ENCODE measurements at regions not wholly inside any gene's neighbourhood (a gene's known extent, or its start where the extent isn't known, plus 50 kb on each side); places are given as distances from the start of the nearest gene placed in this dataset.

DNA sequence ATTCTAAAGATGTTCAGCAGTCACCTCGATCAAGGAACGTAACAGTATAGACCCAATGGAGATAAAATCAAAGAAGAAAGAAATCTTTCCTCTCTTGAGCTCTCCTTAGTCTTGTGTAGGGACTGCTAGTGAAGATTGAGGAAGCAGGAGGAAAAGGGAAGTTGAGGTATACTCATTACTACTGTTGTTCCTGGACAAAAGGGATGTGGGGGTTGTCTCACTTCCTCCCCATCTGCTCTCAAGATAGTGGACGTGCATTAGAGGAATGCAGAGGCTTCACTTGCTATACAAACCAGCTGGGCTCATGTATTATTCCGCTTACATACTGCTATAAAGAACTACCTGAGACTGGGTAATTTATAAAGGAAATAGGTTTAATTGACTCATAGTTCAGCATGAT is 208.9 kb upstream of the ARHGEF9 start:
- DNase-seq, result no peak

DNA sequence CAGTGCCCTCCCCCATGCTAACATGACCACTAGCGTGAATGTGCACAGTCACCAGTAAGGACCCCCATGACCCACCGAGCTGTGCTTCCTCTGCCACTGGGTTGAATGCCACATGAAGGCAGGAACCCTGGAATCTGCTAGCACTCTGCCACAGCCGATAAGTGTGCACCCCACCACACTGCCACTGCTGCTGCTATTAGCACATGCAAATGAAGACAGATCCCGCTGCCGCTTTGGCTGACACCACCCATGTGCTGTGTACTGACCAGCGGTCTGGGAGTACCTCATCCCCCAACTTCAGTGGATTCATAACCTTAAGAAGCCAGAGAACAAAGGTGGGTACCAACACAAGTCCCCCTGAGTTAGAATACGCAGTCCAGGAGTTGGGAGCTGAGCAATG is 200.9 kb upstream of the ARHGEF9 start:
- DNase-seq, result no peak

DNA sequence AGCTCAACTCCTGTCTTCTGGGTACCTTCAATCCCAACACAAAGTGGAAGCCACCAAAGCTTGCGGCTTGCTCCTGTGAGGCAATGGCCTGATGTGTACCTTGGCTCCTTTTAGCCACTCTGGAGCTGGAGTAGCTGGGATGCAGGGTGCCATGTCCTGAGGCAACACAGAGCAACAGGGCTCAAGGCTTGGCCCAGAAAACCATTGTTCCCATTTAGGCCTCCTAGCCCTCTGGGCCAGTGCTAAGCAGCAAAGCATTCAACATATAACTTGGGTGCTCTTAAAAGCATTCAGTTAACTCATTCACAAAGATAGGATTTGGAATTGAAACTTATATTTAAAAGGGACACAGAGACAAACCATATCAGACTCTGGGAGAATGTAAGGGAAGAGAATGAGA is 194.5 kb upstream of the ARHGEF9 start:
- no peak for DNase-seq

DNA sequence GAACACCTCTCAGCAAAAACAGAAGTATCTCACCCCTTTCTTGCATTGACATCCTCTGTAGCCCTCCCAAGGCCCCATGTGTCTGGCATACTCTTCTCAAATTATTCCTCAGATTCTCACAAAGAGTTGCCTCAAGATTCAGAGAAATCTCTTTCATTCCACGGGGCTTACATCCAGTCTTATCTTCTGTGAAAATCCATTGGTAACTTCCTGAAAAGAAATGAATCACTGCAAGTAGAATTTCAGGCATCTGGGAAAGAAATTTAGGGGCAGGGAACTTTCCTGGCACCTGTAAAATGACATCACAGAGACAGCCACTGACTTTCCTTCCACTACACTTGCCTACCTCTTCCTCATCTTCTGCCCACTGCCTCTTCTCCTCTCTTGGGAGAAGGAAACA is 182.5 kb upstream of the ARHGEF9 start:
- no peak for DNase-seq

DNA sequence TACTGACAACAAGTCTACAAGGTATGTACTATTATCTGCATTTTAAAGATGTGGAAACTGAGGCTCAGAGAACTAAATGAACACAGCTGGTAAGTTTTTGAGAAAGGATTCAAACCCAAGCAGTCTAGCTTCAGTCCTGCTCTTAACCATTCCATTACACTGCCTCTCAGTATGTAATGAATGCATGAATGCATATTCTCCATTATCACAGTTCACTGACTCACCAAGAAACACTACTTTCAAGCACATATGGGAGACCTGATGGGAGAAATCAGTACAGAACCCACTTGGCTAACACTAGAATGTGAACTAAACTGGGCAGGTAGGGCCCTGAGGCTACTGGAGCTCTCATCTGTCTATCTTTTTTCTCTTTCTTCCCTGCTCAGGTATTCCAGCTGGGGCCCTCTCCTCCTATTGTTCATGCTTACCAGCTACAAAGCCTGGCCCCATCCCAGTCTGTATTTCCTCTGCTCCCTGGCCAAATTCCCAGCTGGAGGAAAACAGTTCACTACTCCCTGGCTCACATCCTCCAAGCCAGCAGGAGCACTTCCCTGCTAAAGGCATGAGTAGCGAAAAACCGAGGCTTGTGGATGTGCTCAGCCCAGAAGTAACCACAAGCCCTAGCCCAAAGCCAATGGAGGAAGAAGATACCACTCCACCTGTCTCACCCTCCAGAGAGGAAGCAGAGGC is 178.2 kb upstream of the ARHGEF9 start:
- DNase-seq, result no peak

DNA sequence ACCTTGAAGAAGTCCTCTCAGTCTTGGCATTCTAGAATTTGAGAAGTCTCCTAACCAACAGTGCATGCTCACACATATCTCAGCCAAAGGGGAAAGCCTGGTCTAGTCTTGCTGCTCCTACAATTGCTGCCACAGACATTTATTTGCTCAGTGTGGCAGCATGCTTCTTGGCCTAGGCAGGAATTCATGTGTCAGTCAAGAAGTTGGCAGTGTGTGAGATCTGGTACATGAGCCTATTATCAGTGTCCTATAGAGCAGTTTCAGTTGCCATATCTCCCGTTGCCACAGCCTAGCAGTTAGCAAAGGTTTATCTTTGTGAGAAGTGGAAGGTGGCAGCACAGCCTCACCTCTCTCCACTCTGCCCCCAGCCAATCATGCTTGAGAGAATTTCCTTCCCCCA is 176.9 kb upstream of the ARHGEF9 start:
- no peak for DNase-seq

DNA sequence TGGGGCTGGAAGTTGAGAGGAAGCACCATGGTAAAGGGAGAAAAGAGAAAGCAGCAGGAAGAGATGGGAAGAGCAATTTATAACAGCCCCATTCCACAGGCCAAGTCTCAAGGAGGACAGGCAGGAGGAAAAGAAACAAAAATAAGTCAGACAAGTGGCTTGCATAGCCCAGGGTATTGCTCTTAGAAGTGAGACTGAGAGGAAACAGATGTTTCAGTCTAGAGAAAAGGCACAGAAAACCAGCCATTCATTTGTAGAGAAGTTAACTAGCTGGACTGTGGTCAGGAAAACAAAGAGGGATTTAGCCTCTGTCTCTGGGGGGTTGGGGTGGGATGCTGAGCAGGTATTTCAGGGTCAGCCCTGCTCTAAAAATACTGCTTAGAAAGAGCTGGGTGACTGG is 175.0 kb upstream of the ARHGEF9 start:
- no peak for DNase-seq

DNA sequence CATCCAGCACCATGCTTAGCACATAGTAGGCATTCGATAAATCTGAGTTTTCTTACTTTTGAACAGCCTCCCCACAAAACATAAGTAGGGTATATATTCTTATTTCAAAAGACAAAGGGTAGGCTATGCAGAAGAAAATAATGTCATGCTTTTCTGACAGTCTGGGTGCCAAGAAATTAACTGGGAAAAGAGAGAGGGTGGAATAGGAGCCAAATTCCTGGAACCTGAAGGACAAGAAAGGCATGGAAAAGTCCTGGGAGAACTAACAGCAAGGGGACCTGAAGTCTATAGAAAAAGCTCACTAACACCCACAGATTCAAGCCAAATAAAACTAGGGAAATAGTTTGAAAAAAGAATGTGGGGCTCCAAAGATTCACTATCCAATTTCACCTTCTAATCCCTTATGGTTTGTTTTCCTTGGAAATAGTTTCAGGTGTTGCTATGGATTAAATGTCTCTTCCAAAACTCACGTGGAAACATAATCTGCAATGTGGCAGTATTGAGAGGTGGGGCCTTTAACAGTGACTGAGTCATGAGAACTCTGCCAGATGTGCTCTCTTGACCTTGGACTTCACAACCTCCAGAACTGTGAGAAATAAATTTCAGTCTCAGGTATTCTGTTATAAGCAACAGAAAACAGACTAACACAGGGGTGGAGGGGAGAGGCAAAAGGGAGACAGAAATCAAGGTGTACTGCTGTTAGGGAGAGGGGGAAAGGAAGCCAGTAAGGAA is 173.3 kb upstream of the ARHGEF9 start:
- no peak for DNase-seq

DNA sequence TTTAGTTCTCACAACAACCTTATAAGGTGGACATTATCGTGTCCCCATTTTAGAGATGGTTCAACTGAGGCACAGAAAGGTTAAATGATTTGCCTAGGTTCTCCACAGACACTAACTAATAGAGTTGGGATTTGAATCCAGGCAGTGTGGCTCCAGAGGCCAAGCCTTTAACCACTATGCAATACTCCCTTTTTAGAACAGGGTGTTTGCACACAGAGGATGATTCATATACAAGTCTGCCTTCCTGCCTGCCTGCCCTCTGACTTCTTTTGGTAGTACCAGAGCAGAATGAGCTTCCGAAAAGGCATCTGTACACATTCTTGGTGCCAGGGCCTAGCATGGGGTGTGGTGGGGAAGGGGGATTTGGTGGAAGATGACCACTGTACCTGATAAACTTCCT is 150.8 kb upstream of the ARHGEF9 start:
- DNase-seq, result no peak

DNA sequence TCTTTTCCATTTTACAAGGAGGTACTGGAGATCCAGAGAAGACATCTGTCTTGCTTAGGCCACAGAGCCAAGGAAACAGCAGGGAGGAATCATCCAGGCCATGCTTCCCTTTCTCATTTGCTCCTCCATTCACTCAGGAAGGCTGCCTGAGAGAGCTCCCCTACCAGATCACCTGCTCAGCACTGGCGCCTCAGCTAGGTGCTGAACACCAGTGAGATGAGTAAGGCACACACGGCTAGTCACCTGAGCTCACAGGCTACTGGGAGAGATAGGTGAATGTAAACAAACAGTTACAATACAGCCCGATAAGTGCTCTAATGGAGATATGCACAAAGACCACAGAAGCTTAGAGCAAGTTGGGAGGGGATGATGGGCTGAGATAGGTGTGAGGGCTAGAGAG is 149.8 kb upstream of the ARHGEF9 start:
- no peak for DNase-seq

DNA sequence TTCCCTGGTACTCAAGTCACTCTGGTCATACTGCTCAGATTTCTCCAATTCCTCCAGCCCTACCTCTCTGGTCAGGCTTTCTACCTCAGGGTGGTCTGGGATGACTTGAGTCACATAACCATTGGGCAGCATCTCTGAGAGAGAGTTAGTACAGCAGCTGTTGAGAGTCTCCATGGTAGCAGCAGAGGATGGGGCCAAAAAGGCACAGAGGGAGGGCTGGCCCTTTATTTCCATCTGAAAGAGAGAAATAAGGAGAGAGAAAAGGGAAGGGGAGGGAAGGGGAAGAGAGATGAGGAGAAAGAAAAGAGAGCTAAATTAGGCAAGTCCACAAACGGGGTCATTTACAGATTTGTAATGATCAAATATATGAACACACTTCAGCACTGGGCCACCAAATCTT is 149.1 kb upstream of the ARHGEF9 start:
- DNase-seq, result no peak

DNA sequence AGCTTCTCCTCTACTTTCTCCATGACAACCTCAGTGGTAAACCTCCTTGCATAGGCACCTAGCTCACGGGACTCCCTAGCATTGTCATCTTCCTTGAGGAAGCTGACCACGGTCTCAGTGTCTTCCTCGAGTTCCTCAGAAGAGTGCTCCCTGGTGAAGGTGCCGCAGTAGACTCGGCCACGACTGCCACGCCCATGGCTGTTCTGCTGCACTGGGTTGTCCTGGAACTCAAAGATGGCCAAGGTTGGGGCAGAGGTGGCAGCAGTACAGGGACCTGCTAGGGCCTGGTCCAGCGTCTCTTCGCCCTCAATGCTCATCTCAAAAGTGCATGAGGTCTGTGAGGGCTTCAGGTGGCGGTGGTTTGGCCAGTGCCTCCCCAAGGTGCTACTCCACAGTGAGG is 147.9 kb upstream of the ARHGEF9 start:
- DNase-seq, result no peak

DNA sequence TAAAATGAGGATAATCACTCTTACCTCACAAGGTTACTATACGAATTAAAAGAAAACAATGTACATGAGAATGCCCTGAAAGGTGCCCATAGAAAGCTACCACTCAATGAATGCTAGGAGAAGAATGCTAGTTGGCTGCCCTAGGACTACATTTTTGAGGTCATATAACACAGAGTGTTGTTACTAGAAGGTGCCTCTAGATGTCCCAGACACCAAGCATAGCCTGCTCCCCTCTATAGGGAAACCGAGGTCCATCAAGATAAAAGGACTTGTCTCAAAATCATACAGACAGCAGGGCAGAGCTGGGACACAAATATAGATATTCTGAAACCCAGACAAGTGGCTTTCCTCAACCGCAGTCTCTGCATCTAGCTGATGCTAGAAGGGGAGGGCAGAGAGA is 147.0 kb upstream of the ARHGEF9 start:
- no peak for DNase-seq

DNA sequence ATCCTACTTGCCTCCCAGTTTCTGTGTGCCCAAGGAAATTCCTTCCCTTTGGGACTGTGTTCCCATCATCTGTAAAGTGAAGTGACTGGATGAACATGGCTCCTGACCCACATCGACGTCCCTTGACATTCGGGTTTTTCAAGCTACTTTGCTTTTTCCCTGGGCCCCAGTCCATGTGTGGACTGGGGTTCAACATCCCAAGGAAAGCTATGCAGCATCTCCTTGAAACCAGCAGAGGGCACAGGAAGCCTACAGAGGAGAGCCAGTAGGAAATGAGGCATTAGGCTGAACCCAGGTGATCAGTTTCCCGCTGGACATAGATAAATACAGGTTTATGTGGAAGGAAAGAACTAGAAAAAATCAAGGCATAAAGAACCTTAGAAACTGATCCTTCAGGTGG is 145.1 kb upstream of the ARHGEF9 start:
- DNase-seq, result no peak

DNA sequence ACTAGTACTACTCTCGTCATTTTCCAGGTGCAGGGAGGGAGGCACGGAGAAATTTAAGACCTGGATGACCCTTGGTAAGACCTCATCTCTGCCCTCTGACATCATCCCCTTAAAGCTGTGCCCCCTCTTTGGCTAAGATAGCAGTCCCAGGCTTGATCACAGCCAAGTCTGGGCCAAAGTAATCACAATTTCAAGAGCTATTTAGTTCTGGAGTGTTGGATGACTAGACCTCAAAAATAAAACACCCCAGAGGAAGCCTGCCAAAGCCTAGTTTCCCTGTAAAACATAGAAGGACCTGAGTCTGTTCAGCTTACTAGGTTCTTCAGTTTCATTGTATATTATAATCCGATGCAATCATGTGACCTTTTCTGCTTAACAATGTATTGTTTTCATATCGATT is 144.6 kb upstream of the ARHGEF9 start:
- no peak for DNase-seq

DNA sequence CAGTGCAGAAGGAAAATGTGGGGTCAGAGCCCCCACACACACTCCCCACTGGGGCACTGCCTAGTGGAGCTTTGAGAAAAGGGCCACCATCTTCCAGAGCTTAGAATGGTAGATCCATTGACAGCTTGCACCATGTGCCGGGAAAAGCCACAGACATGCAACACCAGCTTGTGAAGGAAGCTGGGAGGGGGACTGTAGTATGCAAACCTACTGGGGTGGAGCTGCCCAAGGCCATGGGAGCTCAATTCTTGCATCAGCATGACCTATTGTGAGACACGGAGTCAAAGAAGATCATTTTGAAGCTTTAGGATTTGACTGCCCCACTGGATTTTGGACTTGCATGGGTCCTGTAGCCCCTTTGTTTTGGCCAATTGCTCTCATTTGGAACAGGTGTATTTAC is 142.8 kb upstream of the ARHGEF9 start:
- DNase-seq, result no peak

DNA sequence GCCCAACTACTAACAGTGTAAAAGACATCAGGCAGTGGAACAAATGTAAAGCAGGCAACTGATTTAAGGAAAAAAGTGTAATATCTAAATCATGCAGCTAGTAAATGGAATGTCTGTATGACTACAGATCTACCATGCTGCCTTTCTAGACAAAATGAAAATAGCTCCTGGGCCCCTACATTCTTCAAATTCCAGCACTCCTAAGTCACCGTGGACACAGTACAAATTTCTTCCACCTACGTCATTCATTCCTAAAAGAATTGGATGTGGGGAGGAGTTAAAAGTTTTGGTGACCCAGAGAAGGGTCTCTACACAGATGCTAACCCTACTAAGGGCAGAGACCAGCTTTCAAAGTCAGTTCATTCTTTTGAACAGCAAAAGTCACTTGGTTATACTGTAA is 137.2 kb upstream of the ARHGEF9 start:
- DNase-seq, result no peak

DNA sequence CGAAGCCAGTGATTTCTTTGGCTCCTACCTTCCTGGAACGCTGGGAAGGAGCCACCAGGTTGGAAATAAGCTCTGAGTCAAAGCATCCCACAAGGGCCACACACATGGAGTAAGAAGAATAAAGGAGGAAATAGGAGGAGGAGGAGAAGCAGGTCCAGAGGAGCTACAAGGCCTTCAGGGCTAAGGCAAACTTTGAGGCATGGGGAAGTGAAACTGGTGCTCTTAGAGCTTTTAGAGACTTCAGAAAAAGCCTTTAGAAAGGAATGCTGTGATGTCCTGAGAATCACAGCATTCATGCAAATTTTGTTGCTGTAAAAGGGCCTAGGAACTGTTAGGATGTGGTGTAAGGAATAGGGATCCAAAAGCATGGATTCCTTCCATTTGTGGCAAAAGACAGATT is 135.9 kb upstream of the ARHGEF9 start:
- DNase-seq, result peak; percentile 11

DNA sequence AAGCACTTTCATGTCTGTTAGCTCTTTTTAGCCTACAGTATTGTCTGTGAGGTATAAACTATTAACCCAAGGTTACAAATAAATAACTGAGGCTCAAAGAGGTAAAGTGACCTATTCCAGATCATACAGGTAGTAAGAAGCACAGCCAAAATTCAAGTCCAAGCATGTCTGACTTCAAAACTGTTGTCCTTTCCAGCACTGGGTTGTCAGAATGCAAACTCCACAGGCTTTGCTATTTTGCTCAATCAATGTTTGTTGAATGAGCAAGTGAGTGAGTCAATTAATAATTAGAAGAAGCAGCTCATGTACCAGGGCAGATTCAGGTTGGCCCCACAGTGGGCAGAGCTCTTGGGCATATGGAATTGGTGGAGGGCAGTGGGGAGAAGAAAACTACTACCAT is 134.1 kb upstream of the ARHGEF9 start:
- no peak for DNase-seq

DNA sequence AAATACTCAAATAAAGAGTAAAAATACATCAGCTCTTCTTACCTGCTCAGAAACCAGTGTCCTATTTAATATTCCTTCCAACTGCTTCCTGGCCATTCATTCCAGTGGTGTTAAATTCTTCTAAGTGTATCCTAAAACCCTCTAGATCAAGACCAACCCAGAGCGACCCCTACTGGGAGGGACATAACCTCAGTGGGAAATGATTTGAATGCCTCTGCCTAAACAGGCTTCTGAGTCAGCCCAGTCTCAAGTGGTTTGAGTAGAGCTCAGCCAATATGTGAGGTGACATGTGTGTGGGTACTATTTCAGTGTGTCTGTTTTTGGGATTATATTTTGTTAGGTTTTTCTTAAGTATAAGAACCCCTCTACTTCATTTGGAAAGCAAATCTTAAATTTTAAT is 133.6 kb upstream of the ARHGEF9 start:
- DNase-seq, result no peak

DNA sequence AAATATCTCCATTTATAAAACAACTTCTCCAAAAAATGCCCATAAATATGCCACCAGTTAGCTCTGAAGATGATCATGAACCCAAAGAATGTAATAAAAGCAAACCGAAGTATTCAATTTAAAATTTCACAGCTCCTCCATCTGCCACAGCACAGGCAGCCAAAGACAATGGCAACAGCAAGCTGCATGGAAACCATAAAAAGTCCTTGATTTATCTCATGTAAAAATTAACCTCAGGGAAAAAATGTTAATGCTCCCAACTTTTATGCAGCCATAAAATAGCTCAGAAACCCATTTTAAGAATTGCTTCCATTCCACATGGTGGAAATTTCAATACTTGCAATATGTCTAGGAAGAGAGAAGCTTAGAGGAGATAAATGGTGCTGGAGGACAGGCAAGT is 132.3 kb upstream of the ARHGEF9 start:
- no peak for DNase-seq

DNA sequence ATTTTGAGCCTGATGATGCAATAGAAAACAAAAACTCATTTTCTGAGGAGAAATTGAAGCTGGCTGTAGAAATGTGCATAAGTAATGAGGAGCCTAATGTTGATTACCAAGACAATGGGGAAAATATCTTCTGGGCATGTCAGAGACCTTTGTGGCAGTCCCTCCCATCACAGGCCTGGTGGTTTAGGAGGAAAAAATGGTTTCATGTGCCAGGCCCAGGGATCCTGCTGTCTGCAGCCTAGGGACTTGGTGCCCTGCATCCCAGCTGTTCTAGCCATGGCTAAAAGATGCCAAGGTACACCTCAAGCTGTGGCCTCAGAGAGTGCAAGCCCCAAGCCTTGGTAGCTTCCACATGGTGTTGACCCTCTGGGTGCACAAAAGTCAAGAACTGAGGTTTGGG is 128.7 kb upstream of the ARHGEF9 start:
- DNase-seq, result no peak

DNA sequence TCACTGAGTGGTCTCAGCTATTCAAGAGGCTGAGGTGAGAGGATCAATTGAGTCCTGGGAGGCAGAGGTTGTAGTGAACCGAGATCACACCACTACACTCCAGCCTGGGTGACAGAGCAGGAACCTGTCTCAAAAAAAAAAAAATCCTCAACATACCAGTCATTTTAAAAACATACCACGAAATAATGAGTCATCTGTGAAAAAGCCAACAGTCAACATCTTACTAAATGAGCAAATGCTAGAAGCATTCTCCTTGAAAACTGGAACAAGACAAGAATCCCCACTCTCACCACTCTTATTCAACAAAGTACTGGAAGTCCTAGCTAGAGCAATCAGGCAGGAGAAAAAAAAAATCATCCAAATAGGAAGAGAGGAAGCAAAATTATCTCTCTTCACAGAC is 104.0 kb upstream of the ARHGEF9 start:
- DNase-seq, result no peak

DNA sequence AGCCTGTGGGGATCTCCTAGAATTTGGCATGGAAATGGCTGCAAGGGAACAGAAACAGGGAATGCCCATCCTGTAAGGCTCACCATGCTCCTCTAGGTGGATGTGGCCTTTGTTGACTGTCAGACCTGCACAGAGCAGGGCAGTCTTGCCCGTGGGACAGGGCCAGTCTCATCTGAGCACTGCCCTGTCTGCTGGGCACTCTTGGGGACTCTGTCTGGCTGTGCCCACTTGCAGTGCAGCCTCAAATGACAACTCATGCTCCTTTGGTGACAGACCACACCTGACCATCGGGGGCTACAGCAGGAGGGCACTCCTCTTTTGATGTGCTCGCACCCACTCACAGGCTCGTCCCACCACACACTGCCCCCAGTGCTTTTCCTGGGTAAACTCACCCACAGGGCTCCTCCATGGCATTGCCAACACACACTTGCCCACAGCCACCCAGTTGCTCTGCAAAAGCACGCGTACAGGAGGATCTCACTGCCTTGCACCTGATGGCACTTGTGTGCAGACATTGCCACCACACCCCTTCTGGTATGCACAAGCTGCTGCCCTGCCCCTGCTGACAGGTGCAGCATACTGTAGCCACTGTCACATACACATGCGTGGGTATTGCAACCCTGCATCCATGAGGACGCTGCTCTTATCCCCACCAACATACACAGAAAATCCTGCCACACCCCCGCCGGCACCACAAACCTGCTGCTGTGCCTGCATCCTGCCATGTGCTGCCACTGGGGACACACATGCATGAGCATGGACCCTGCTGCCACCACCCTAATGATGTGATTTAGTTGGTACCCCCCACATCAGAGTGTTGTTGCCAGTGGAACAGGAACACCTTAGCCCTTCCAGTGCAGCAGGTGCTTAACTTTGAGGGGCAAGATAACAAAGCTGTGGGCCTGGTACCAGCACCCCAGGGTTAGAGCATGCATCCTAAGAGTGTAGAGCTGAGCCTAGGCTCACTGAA is 100.1 kb upstream of the ARHGEF9 start:
- DNase-seq, result no peak

Measured in RPMI8226 (cell line).